Astrocyte (in vitro differentiated cells and primary cell): ENCODE measurements at regions not wholly inside any gene's neighbourhood (a gene's known extent, or its start where the extent isn't known, plus 50 kb on each side); places are given as distances from the start of the nearest gene placed in this dataset.

ENCODE experiments used
- DNase-seq: peaks from one replicate; pipeline ENCODE4 v3.0.0-alpha.2; 2010; ENCODE audit warnings: low read depth
- FAIRE-seq: peaks from 2 replicates; lab custom pipeline; 2011; peaks lifted over from hg19 to GRCh38; lab: Jason Lieb, UNC
- H2AFZ ChIP-seq: 2 replicates; pipeline ENCODE4 v1.6.0; 2012; ENCODE audit warnings: low read depth, low read length, inconsistent platforms
- H3K27ac ChIP-seq: 2 replicates; pipeline ENCODE4 v1.5.1; 2011; ENCODE audit warnings: low read depth, low read length, inconsistent platforms
- H3K27me3 ChIP-seq: 2 replicates; pipeline ENCODE4 v1.6.0; 2011; ENCODE audit warnings: low read length, inconsistent platforms; ENCODE audit not compliant: insufficient read depth
- H3K36me3 ChIP-seq: 2 replicates; pipeline ENCODE4 v1.5.1; 2011; ENCODE audit warnings: low read length, inconsistent platforms; ENCODE audit not compliant: insufficient read depth
- H3K4me1 ChIP-seq: 2 replicates; pipeline ENCODE4 v1.5.1; 2011; ENCODE audit warnings: low read length, inconsistent platforms; ENCODE audit not compliant: insufficient read depth
- H3K4me2 ChIP-seq: 2 replicates; pipeline ENCODE4 v1.6.0; 2012; ENCODE audit warnings: low read length, inconsistent platforms
- H3K4me3 ChIP-seq: 2 replicates; pipeline ENCODE4 v1.5.1; 2011; ENCODE audit warnings: low read depth, mild to moderate bottlenecking, low read length, inconsistent platforms; ENCODE audit not compliant: insufficient read depth
- H3K79me2 ChIP-seq: 2 replicates; pipeline ENCODE4 v1.6.0; 2012; ENCODE audit warnings: mild to moderate bottlenecking, low read length, inconsistent platforms; ENCODE audit not compliant: insufficient read depth
- H3K9ac ChIP-seq: 2 replicates; pipeline ENCODE4 v1.6.0; 2012; ENCODE audit warnings: mild to moderate bottlenecking, low read length, inconsistent platforms
- H3K9me3 ChIP-seq: 2 replicates; pipeline ENCODE4 v1.5.1; 2012; ENCODE audit warnings: low read depth, mild to moderate bottlenecking, low read length, inconsistent platforms; ENCODE audit not compliant: insufficient read depth
- H4K20me1 ChIP-seq: 2 replicates; pipeline ENCODE4 v1.6.0; 2012; ENCODE audit warnings: low read length, inconsistent platforms; ENCODE audit not compliant: insufficient read depth
- H3K27ac Mint-ChIP-seq: one replicate; pipeline ENCODE4 v1.8.0; 2021; ENCODE audit warnings: mild to moderate bottlenecking, mixed read lengths; ENCODE audit not compliant: unreplicated experiment
- H3K27me3 Mint-ChIP-seq: one replicate; pipeline ENCODE4 v1.8.0; 2021; ENCODE audit warnings: low read depth, mixed read lengths; ENCODE audit not compliant: unreplicated experiment
- H3K36me3 Mint-ChIP-seq: one replicate; pipeline ENCODE4 v1.8.0; 2021; ENCODE audit warnings: low read depth, mixed read lengths; ENCODE audit not compliant: unreplicated experiment
- H3K4me1 Mint-ChIP-seq: one replicate; pipeline ENCODE4 v1.8.0; 2021; ENCODE audit warnings: low read depth, mixed read lengths; ENCODE audit not compliant: unreplicated experiment
- H3K4me3 Mint-ChIP-seq: one replicate; pipeline ENCODE4 v1.8.0; 2021; ENCODE audit warnings: mild to moderate bottlenecking, moderate library complexity, mixed read lengths; ENCODE audit not compliant: unreplicated experiment
- H3K9me3 Mint-ChIP-seq: one replicate; pipeline ENCODE4 v1.8.0; 2021; ENCODE audit warnings: mild to moderate bottlenecking, mixed read lengths; ENCODE audit not compliant: unreplicated experiment
- EZH2 ChIP-seq: IDR thresholded peaks from 2 replicates; pipeline ENCODE4 v1.6.1; 2012; ENCODE audit warnings: mild to moderate bottlenecking, low read length, inconsistent platforms; ENCODE audit not compliant: insufficient read depth
- TF ChIP-seq, protein P1 (sequence below): IDR thresholded peaks from 2 replicates; pipeline ENCODE4 v1.5.1; 2011; ENCODE audit warnings: low read depth, mild to moderate bottlenecking, inconsistent platforms, low read length, moderate library complexity; ENCODE audit not compliant: insufficient read depth

DNA sequence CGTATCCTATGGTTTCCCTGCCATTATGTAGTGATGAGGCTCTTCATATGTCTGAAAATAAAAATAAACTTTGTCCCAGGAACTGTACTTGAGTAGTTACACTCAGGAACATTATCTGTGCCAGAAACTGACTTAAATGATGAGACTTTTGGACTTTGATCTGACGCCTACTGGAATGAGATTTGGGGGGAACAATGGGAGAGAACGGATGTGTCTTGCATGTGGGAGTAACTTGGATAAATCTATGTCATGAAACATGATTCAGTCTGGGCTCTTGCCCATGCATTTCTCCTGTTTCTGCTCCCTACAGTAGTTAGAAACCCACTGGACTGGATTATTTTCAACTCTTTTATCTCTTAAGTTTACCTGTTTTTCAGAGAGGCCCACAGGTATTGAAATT lies 2351.4 kb downstream of the PCDH7 start:
- no peak overlapping the region for H3K9ac ChIP-seq
- H3K27ac Mint-ChIP-seq, result peak overlapping the region; percentile 28
- H3K9me3 ChIP-seq, result no peaks in the 10 kb centered on the region
- H3K27me3 ChIP-seq, result no peaks in the 10 kb centered on the region
- no peaks in the 10 kb centered on the region for H3K27me3 Mint-ChIP-seq
- H3K4me2 ChIP-seq, result no peak overlapping the region
- H3K79me2 ChIP-seq, result no peaks in the 10 kb centered on the region
- no peak overlapping the region for H3K4me3 Mint-ChIP-seq
- no peaks in the 10 kb centered on the region for H4K20me1 ChIP-seq
- no peak overlapping the region for H3K4me3 ChIP-seq
- DNase-seq (peak; percentile 52), FAIRE-seq (no peak)
- peaks cover 33% of the 10 kb centered on the region for H3K4me1 Mint-ChIP-seq
- H3K27ac ChIP-seq, result no peak overlapping the region
- no peak for TF ChIP-seq EZH2
- TF ChIP-seq, protein P1, sequence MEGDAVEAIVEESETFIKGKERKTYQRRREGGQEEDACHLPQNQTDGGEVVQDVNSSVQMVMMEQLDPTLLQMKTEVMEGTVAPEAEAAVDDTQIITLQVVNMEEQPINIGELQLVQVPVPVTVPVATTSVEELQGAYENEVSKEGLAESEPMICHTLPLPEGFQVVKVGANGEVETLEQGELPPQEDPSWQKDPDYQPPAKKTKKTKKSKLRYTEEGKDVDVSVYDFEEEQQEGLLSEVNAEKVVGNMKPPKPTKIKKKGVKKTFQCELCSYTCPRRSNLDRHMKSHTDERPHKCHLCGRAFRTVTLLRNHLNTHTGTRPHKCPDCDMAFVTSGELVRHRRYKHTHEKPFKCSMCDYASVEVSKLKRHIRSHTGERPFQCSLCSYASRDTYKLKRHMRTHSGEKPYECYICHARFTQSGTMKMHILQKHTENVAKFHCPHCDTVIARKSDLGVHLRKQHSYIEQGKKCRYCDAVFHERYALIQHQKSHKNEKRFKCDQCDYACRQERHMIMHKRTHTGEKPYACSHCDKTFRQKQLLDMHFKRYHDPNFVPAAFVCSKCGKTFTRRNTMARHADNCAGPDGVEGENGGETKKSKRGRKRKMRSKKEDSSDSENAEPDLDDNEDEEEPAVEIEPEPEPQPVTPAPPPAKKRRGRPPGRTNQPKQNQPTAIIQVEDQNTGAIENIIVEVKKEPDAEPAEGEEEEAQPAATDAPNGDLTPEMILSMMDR, result no peak
- peaks cover 13% of the 10 kb centered on the region for H3K4me1 ChIP-seq
- no peaks in the 10 kb centered on the region for H3K36me3 Mint-ChIP-seq
- H2AFZ ChIP-seq, result no peak overlapping the region
- no peaks in the 10 kb centered on the region for H3K9me3 Mint-ChIP-seq
- no peaks in the 10 kb centered on the region for H3K36me3 ChIP-seq

DNA sequence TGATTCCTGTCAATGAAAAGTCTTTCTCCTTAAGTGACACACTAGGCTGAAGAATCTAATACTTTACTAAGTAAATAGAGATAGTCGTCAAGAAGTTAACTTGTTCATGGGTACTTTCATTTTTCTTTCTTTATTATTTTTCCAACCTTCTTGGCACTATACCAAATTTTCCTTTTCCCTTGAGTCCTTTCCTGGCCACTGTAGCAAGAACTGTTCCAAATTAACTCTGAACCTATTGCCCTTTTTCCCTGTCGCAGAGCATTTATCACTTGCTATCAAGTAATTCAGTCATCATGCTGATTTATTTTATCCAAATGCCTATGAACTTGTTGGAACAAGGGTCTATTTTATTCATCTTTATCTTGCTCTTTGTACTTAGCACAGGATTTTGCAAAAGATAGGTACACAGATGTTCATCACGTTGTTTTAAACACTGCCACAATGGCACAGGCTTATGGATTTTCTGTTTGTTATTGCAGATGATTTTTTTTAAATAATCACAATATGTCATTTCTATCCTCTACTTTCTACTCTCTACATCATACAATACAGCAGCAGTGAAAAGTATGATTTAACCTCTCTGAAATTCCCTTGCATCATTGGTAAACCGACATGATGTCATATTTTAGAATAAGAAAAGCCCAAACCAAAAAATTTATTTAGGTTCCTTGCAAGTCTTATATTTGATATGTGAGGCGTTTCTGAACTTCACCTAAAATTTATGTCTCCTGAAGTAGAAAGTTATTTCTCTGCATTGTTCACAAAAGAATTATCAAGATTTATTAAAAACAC lies 2352.3 kb downstream of the PCDH7 start:
- no peak for TF ChIP-seq EZH2
- TF ChIP-seq, protein P1, result no peak
- H3K79me2 ChIP-seq, result no peaks in the 10 kb centered on the region
- H2AFZ ChIP-seq, result no peak overlapping the region

DNA sequence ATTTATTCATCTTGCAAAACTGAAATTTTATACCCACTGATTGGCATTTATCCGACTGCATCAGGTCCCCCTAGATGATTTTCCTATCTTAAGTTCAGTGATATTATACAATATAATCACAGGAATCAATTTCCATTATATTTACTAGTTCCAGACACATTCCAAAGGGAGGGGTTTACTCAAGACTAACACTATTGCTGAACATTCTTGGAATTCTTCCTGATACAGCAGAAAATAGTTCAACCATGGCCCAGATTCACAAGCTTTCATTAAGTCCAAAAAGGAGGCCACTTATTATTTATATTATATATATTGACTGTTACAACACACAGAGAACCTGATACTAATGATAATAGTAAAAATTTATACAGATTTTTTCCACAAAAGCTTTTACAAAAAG lies 2353.6 kb downstream of the PCDH7 start:
- Mint-ChIP-seq H3K4me1 (peaks cover 33% of the 10 kb centered on the region), H3K36me3 (no peaks in the 10 kb centered on the region), H3K27me3 (no peaks in the 10 kb centered on the region), H3K27ac (peak overlapping the region; percentile 67), H3K9me3 (no peaks in the 10 kb centered on the region), H3K4me3 (no peak overlapping the region)
- Histone ChIP-seq H3K9ac (no peak overlapping the region), H3K9me3 (no peaks in the 10 kb centered on the region), H3K36me3 (no peaks in the 10 kb centered on the region), H3K4me2 (no peak overlapping the region), H3K27me3 (no peaks in the 10 kb centered on the region), H2AFZ (no peak overlapping the region), H3K27ac (no peak overlapping the region), H3K79me2 (no peaks in the 10 kb centered on the region), H3K4me3 (no peak overlapping the region), H4K20me1 (no peaks in the 10 kb centered on the region), H3K4me1 (peaks cover 13% of the 10 kb centered on the region)
- FAIRE-seq, result no peak
- peak; percentile 57 for DNase-seq
- TF ChIP-seq, protein P1, result no peak
- no peak for TF ChIP-seq EZH2

More for the DNA sequence above, 2352.3 kb downstream of the PCDH7 start:
- no peaks in the 10 kb centered on the region for H3K36me3 ChIP-seq
- Mint-ChIP-seq H3K27ac (peak overlapping the region; percentile 67), H3K4me3 (no peak overlapping the region), H3K27me3 (no peaks in the 10 kb centered on the region), H3K36me3 (no peaks in the 10 kb centered on the region), H3K4me1 (peaks cover 33% of the 10 kb centered on the region), H3K9me3 (no peaks in the 10 kb centered on the region)
- FAIRE-seq, result no peak
- no peak overlapping the region for H3K4me3 ChIP-seq
- no peaks in the 10 kb centered on the region for H3K27me3 ChIP-seq
- H3K9ac ChIP-seq, result no peak overlapping the region
- no peak overlapping the region for H3K27ac ChIP-seq
- peaks cover 13% of the 10 kb centered on the region for H3K4me1 ChIP-seq
- no peak for DNase-seq
- H4K20me1 ChIP-seq, result no peaks in the 10 kb centered on the region
- no peak overlapping the region for H3K4me2 ChIP-seq
- no peaks in the 10 kb centered on the region for H3K9me3 ChIP-seq
